ENCODE measurements at regions not wholly inside any gene's neighbourhood (a gene's known extent, or its start where the extent isn't known, plus 50 kb on each side); places are given as distances from the start of the nearest gene placed in this dataset.

GRCh38 chr13:104387510-104387909 is 1321.3 kb upstream of the SLC10A2 start:
- no peak overlapping the region for H3K4me2 ChIP-seq (ENCODE audit: low read length)

DNA sequence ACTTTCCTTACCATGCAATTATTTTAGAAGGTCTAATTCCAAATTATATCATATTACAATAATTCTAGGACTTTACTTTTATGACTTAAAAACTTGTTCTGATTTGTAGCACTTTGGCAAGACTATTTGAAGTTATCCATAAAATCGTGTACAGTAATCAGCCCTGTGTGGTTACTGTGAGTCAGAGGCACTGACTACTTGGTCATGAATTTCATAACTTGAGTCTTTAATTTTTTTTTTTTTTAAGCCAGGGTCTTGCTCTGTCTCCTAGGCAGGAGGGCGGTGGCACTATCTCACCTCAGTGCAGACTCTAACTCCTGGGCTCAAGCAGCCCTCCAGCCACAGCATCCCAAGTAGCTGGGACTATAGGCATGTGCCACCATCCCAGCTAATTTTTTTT is 1319.2 kb upstream of the SLC10A2 start:
- Histone ChIP-seq H3K36me3 (ENCODE audit: insufficient read depth, low read length) (no peaks in the 10 kb centered on the region), H3K4me2 (ENCODE audit: low read length) (peak overlapping the region; percentile 62), H3K4me3 (ENCODE audit: low read length) (no peak overlapping the region), H3K27me3 (ENCODE audit: control insufficient read depth, insufficient read depth, low read length) (no peaks in the 10 kb centered on the region), H3K9me3 (replicated peaks; ENCODE audit: low read length) (no peaks in the 10 kb centered on the region), H3K9ac (ENCODE audit: low read depth, low read length) (no peak overlapping the region), H3K4me1 (ENCODE audit: control insufficient read depth, insufficient read depth, low read length) (peaks cover 26% of the 10 kb centered on the region)

More at GRCh38 chr13:104387510-104387909, 1321.3 kb upstream of the SLC10A2 start:
- Histone ChIP-seq H3K4me1 (ENCODE audit: control insufficient read depth, insufficient read depth, low read length) (peaks cover 26% of the 10 kb centered on the region), H3K4me3 (ENCODE audit: low read length) (no peak overlapping the region), H3K27me3 (ENCODE audit: control insufficient read depth, insufficient read depth, low read length) (no peaks in the 10 kb centered on the region), H3K36me3 (ENCODE audit: insufficient read depth, low read length) (no peaks in the 10 kb centered on the region), H3K9ac (ENCODE audit: low read depth, low read length) (no peak overlapping the region), H3K9me3 (replicated peaks; ENCODE audit: low read length) (no peaks in the 10 kb centered on the region)

DNA sequence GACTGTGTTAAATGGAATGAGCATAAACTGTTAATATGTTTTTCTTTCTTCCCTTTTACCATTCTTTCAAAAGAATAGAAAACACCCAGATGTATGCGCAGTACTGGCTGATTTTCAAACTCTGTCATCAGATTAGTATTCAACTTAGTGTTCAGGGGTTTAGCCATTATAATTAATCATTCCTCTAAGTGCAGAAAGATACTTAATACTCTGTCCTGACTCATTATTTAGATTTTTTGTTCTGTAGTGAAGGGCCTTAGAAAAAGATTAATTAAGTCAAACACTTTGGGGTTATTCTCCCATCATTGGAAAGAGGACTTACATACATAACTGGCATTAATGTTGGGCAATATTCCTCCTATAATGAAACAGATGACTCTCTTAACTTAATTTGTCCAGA is 1316.7 kb upstream of the SLC10A2 start:
- H3K4me2 ChIP-seq (ENCODE audit: low read length), result no peak overlapping the region
- H3K9me3 ChIP-seq (replicated peaks; ENCODE audit: low read length), result no peaks in the 10 kb centered on the region
- H3K27me3 ChIP-seq (ENCODE audit: control insufficient read depth, insufficient read depth, low read length), result no peaks in the 10 kb centered on the region
- H3K36me3 ChIP-seq (ENCODE audit: insufficient read depth, low read length), result no peaks in the 10 kb centered on the region
- H3K4me1 ChIP-seq (ENCODE audit: control insufficient read depth, insufficient read depth, low read length), result peaks cover 23% of the 10 kb centered on the region
- H3K9ac ChIP-seq (ENCODE audit: low read depth, low read length), result no peak overlapping the region
- H3K4me3 ChIP-seq (ENCODE audit: low read length), result no peak overlapping the region

- no peak overlapping the region for H3K9ac ChIP-seq (ENCODE audit: low read depth, low read length)
- no peaks in the 10 kb centered on the region for H3K9me3 ChIP-seq (replicated peaks; ENCODE audit: low read length)
- no peaks in the 10 kb centered on the region for H3K36me3 ChIP-seq (ENCODE audit: insufficient read depth, low read length)
- H3K4me2 ChIP-seq (ENCODE audit: low read length), result no peak overlapping the region
- no peaks in the 10 kb centered on the region for H3K27me3 ChIP-seq (ENCODE audit: control insufficient read depth, insufficient read depth, low read length)
- no peak overlapping the region for H3K4me3 ChIP-seq (ENCODE audit: low read length)
- no peaks in the 10 kb centered on the region for H3K4me1 ChIP-seq (ENCODE audit: control insufficient read depth, insufficient read depth, low read length)
Observed at GRCh38 chr13:104376588-104376987, 1310.4 kb upstream of the SLC10A2 start.

- no peak overlapping the region for H3K9ac ChIP-seq (ENCODE audit: low read depth, low read length)
- no peaks in the 10 kb centered on the region for H3K4me1 ChIP-seq (ENCODE audit: control insufficient read depth, insufficient read depth, low read length)
- H3K9me3 ChIP-seq (replicated peaks; ENCODE audit: low read length), result no peaks in the 10 kb centered on the region
- no peaks in the 10 kb centered on the region for H3K27me3 ChIP-seq (ENCODE audit: control insufficient read depth, insufficient read depth, low read length)
- H3K36me3 ChIP-seq (ENCODE audit: insufficient read depth, low read length), result no peaks in the 10 kb centered on the region
- H3K4me2 ChIP-seq (ENCODE audit: low read length), result no peak overlapping the region
- no peak overlapping the region for H3K4me3 ChIP-seq (ENCODE audit: low read length)
Observed at GRCh38 chr13:104375614-104376013, 1309.4 kb upstream of the SLC10A2 start.

- Histone ChIP-seq H3K36me3 (ENCODE audit: insufficient read depth, low read length) (no peaks in the 10 kb centered on the region), H3K9me3 (replicated peaks; ENCODE audit: low read length) (no peaks in the 10 kb centered on the region), H3K4me2 (ENCODE audit: low read length) (no peak overlapping the region), H3K27me3 (ENCODE audit: control insufficient read depth, insufficient read depth, low read length) (no peaks in the 10 kb centered on the region), H3K9ac (ENCODE audit: low read depth, low read length) (no peak overlapping the region), H3K4me3 (ENCODE audit: low read length) (no peak overlapping the region), H3K4me1 (ENCODE audit: control insufficient read depth, insufficient read depth, low read length) (no peaks in the 10 kb centered on the region)
Observed at GRCh38 chr13:104372095-104372655, 1306.0 kb upstream of the SLC10A2 start.

DNA sequence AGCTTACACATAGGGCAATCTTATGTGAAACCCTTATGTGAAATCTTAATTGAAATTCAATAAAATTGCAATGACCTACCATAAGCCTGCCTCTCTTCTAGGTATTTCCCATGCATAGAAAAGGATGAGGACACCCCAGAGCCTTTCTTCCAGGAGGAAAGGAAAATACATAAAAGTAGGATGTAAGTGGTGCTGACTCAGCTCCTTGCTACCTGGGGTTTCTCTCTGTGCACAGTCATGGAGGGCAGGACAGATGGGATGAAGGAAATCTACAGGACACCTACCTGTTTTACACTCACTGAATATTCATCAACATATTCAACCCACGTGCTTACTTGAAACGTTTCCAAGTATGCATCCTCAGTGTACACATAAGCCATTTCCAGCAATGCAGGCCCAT is 1299.2 kb upstream of the SLC10A2 start:
- H3K9ac ChIP-seq (ENCODE audit: low read depth, low read length), result no peak overlapping the region

DNA sequence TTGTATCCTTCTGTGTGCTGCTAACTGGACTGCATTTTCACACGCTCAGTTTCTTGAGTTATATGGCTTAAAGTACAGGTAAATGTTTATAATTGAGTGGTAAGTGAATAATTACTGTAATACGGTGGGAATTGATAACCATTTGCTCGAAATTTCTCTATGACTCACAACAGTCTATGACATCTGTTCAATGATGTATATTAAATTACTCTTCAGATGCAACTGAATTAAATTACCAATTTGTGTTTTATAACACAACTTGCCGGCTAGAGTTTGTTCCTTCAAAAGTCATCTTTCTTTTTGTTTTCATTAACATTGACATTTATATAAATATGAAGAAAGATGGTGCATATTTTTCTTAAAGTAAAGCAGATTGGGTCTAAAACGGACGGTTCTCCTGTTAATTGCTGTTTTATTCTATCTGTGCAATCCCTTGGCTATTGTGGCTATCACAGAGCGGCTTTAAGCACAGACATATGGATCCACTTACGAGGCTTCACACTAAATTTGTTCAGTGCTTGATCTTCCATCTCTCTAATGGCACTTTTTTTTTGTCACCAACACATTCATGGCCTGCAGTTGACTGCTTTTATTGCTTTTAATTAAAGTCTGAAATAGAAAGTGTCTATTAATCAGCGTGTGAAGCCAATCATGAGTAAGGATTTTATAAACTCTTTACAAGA is 1291.6 kb upstream of the SLC10A2 start:
- H3K4me1 ChIP-seq (ENCODE audit: control insufficient read depth, insufficient read depth, low read length), result peaks cover 8% of the 10 kb centered on the region
- no peak overlapping the region for H3K9ac ChIP-seq (ENCODE audit: low read depth, low read length)
- no peaks in the 10 kb centered on the region for H3K27me3 ChIP-seq (ENCODE audit: control insufficient read depth, insufficient read depth, low read length)
- no peaks in the 10 kb centered on the region for H3K9me3 ChIP-seq (replicated peaks; ENCODE audit: low read length)
- H3K4me3 ChIP-seq (ENCODE audit: low read length), result no peak overlapping the region
- no peaks in the 10 kb centered on the region for H3K36me3 ChIP-seq (ENCODE audit: insufficient read depth, low read length)
- H3K4me2 ChIP-seq (ENCODE audit: low read length), result no peak overlapping the region

More for the DNA sequence above, 1299.2 kb upstream of the SLC10A2 start:
- no peaks in the 10 kb centered on the region for H3K4me1 ChIP-seq (ENCODE audit: control insufficient read depth, insufficient read depth, low read length)
- no peaks in the 10 kb centered on the region for H3K27me3 ChIP-seq (ENCODE audit: control insufficient read depth, insufficient read depth, low read length)
- no peak overlapping the region for H3K4me3 ChIP-seq (ENCODE audit: low read length)
- H3K36me3 ChIP-seq (ENCODE audit: insufficient read depth, low read length), result no peaks in the 10 kb centered on the region
- H3K4me2 ChIP-seq (ENCODE audit: low read length), result no peak overlapping the region
- H3K9me3 ChIP-seq (replicated peaks; ENCODE audit: low read length), result no peaks in the 10 kb centered on the region

GRCh38 chr13:104357174-104357573 is 1291.0 kb upstream of the SLC10A2 start:
- H3K9me3 ChIP-seq (replicated peaks; ENCODE audit: low read length), result no peaks in the 10 kb centered on the region
- H3K4me3 ChIP-seq (ENCODE audit: low read length), result no peak overlapping the region
- no peaks in the 10 kb centered on the region for H3K36me3 ChIP-seq (ENCODE audit: insufficient read depth, low read length)
- no peaks in the 10 kb centered on the region for H3K27me3 ChIP-seq (ENCODE audit: control insufficient read depth, insufficient read depth, low read length)
- H3K4me1 ChIP-seq (ENCODE audit: control insufficient read depth, insufficient read depth, low read length), result peaks cover 8% of the 10 kb centered on the region
- peak overlapping the region; percentile 32 for H3K4me2 ChIP-seq (ENCODE audit: low read length)
- no peak overlapping the region for H3K9ac ChIP-seq (ENCODE audit: low read depth, low read length)

- Histone ChIP-seq H3K4me1 (ENCODE audit: control insufficient read depth, insufficient read depth, low read length) (peaks cover 8% of the 10 kb centered on the region), H3K36me3 (ENCODE audit: insufficient read depth, low read length) (no peaks in the 10 kb centered on the region), H3K27me3 (ENCODE audit: control insufficient read depth, insufficient read depth, low read length) (no peaks in the 10 kb centered on the region), H3K4me2 (ENCODE audit: low read length) (no peak overlapping the region), H3K9ac (ENCODE audit: low read depth, low read length) (no peak overlapping the region), H3K9me3 (replicated peaks; ENCODE audit: low read length) (no peaks in the 10 kb centered on the region), H3K4me3 (ENCODE audit: low read length) (no peak overlapping the region)
Observed at GRCh38 chr13:104355041-104355670, 1288.9 kb upstream of the SLC10A2 start.

- no peaks in the 10 kb centered on the region for H3K36me3 ChIP-seq (ENCODE audit: insufficient read depth, low read length)
- H3K4me3 ChIP-seq (ENCODE audit: low read length), result no peak overlapping the region
- no peak overlapping the region for H3K4me2 ChIP-seq (ENCODE audit: low read length)
- no peaks in the 10 kb centered on the region for H3K9me3 ChIP-seq (replicated peaks; ENCODE audit: low read length)
- H3K9ac ChIP-seq (ENCODE audit: low read depth, low read length), result no peak overlapping the region
- H3K4me1 ChIP-seq (ENCODE audit: control insufficient read depth, insufficient read depth, low read length), result no peaks in the 10 kb centered on the region
- H3K27me3 ChIP-seq (ENCODE audit: control insufficient read depth, insufficient read depth, low read length), result no peaks in the 10 kb centered on the region
Observed at GRCh38 chr13:104327211-104327610, 1261.0 kb upstream of the SLC10A2 start.

DNA sequence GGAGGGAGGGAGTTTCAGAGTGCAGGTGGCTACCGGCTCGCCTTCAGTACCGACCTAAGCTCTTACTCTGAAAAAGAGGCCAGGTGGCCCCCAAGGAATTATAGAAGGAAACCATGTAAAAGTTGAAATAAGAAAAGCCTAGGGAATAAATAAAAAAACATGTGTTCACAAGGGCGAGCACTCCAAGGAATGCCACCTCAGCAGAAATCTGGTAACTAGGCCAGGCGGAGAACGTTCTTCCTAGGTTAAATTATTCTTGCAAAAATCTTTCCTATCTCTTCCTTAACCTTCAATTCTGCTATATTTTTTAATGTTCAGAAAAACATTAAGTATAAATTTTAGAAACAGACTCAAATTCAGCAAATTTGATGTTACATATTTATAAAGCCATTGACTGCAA is 1260.3 kb upstream of the SLC10A2 start:
- Histone ChIP-seq H3K4me3 (ENCODE audit: low read length) (no peak overlapping the region), H3K36me3 (ENCODE audit: insufficient read depth, low read length) (no peaks in the 10 kb centered on the region), H3K9me3 (replicated peaks; ENCODE audit: low read length) (no peaks in the 10 kb centered on the region), H3K4me1 (ENCODE audit: control insufficient read depth, insufficient read depth, low read length) (no peaks in the 10 kb centered on the region), H3K9ac (ENCODE audit: low read depth, low read length) (no peak overlapping the region), H3K27me3 (ENCODE audit: control insufficient read depth, insufficient read depth, low read length) (no peaks in the 10 kb centered on the region), H3K4me2 (ENCODE audit: low read length) (no peak overlapping the region)

Data from skeletal muscle satellite cell (primary cell).